ENCODE measurements at regions not wholly inside any gene's neighbourhood (a gene's known extent, or its start where the extent isn't known, plus 50 kb on each side); places are given as distances from the start of the nearest gene placed in this dataset.

- no peak overlapping the region for H3K27ac Mint-ChIP-seq (ENCODE audit: unreplicated experiment)
- DNase-seq, result no peak
- TF ChIP-seq, protein P1, sequence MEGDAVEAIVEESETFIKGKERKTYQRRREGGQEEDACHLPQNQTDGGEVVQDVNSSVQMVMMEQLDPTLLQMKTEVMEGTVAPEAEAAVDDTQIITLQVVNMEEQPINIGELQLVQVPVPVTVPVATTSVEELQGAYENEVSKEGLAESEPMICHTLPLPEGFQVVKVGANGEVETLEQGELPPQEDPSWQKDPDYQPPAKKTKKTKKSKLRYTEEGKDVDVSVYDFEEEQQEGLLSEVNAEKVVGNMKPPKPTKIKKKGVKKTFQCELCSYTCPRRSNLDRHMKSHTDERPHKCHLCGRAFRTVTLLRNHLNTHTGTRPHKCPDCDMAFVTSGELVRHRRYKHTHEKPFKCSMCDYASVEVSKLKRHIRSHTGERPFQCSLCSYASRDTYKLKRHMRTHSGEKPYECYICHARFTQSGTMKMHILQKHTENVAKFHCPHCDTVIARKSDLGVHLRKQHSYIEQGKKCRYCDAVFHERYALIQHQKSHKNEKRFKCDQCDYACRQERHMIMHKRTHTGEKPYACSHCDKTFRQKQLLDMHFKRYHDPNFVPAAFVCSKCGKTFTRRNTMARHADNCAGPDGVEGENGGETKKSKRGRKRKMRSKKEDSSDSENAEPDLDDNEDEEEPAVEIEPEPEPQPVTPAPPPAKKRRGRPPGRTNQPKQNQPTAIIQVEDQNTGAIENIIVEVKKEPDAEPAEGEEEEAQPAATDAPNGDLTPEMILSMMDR (IDR thresholded peaks at IDR 0.05; ENCODE audit: partially characterized antibody, unreplicated experiment), result no peak
- H3K4me3 Mint-ChIP-seq (ENCODE audit: unreplicated experiment), result no peak overlapping the region
- H3K27me3 Mint-ChIP-seq (ENCODE audit: unreplicated experiment), result peaks cover 2% of the 10 kb centered on the region
- H3K4me1 Mint-ChIP-seq (ENCODE audit: low read depth, unreplicated experiment), result no peaks in the 10 kb centered on the region
- no peaks in the 10 kb centered on the region for H3K36me3 Mint-ChIP-seq (ENCODE audit: unreplicated experiment)
- no peaks in the 10 kb centered on the region for H3K9me3 Mint-ChIP-seq (ENCODE audit: unreplicated experiment)
Observed at GRCh38 chr20:39865446-39865845, 823.6 kb downstream of the MAFB start.

- no peaks in the 10 kb centered on the region for H3K9me3 Mint-ChIP-seq (ENCODE audit: unreplicated experiment)
- TF ChIP-seq, protein P1 (IDR thresholded peaks at IDR 0.05; ENCODE audit: partially characterized antibody, unreplicated experiment), result no peak
- H3K4me1 Mint-ChIP-seq (ENCODE audit: low read depth, unreplicated experiment), result no peaks in the 10 kb centered on the region
- no peaks in the 10 kb centered on the region for H3K36me3 Mint-ChIP-seq (ENCODE audit: unreplicated experiment)
- no peak overlapping the region for H3K4me3 Mint-ChIP-seq (ENCODE audit: unreplicated experiment)
- DNase-seq, result no peak
- H3K27me3 Mint-ChIP-seq (ENCODE audit: unreplicated experiment), result peaks cover 2% of the 10 kb centered on the region
- H3K27ac Mint-ChIP-seq (ENCODE audit: unreplicated experiment), result no peak overlapping the region
Observed at GRCh38 chr20:39862470-39862891, 826.6 kb downstream of the MAFB start.

GRCh38 chr20:39861381-39861780 lies 827.7 kb downstream of the MAFB start:
- H3K4me3 Mint-ChIP-seq (ENCODE audit: unreplicated experiment), result no peak overlapping the region
- no peak for DNase-seq
- H3K27me3 Mint-ChIP-seq (ENCODE audit: unreplicated experiment), result no peaks in the 10 kb centered on the region
- H3K27ac Mint-ChIP-seq (ENCODE audit: unreplicated experiment), result no peak overlapping the region
- H3K9me3 Mint-ChIP-seq (ENCODE audit: unreplicated experiment), result no peaks in the 10 kb centered on the region
- TF ChIP-seq, protein P1 (IDR thresholded peaks at IDR 0.05; ENCODE audit: partially characterized antibody, unreplicated experiment), result no peak
- H3K36me3 Mint-ChIP-seq (ENCODE audit: unreplicated experiment), result no peaks in the 10 kb centered on the region
- H3K4me1 Mint-ChIP-seq (ENCODE audit: low read depth, unreplicated experiment), result no peaks in the 10 kb centered on the region

DNA sequence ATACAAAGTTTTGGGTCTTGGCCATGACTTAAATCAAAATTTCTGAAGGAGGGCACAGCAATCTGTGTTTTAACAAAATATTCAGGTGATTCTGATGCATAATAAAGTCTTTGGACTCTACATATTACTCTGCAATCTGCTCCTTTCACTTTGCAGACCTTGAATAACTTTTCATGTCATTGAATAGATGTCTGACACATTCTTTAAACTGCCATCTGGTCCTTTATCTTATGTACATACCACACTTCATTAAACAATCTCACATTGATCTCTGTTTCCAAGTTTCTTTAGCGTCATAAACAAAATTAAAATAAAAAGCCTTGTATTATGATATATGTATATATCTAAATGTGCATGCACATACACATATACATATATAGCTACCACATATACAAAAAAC lies 831.2 kb downstream of the MAFB start:
- Mint-ChIP-seq H3K27ac (ENCODE audit: unreplicated experiment) (no peak overlapping the region), H3K9me3 (ENCODE audit: unreplicated experiment) (no peaks in the 10 kb centered on the region), H3K4me3 (ENCODE audit: unreplicated experiment) (no peak overlapping the region), H3K4me1 (ENCODE audit: low read depth, unreplicated experiment) (peaks cover 3% of the 10 kb centered on the region), H3K36me3 (ENCODE audit: unreplicated experiment) (no peaks in the 10 kb centered on the region), H3K27me3 (ENCODE audit: unreplicated experiment) (no peaks in the 10 kb centered on the region)
- DNase-seq, result no peak
- TF ChIP-seq, protein P1 (IDR thresholded peaks at IDR 0.05; ENCODE audit: partially characterized antibody, unreplicated experiment), result no peak

- no peaks in the 10 kb centered on the region for H3K36me3 Mint-ChIP-seq (ENCODE audit: unreplicated experiment)
- H3K4me1 Mint-ChIP-seq (ENCODE audit: low read depth, unreplicated experiment), result peaks cover 3% of the 10 kb centered on the region
- H3K4me3 Mint-ChIP-seq (ENCODE audit: unreplicated experiment), result no peak overlapping the region
- no peaks in the 10 kb centered on the region for H3K9me3 Mint-ChIP-seq (ENCODE audit: unreplicated experiment)
- TF ChIP-seq, protein P1 (IDR thresholded peaks at IDR 0.05; ENCODE audit: partially characterized antibody, unreplicated experiment), result no peak
- DNase-seq, result no peak
- H3K27me3 Mint-ChIP-seq (ENCODE audit: unreplicated experiment), result no peaks in the 10 kb centered on the region
- H3K27ac Mint-ChIP-seq (ENCODE audit: unreplicated experiment), result no peak overlapping the region
Observed at GRCh38 chr20:39857187-39857586, 831.8 kb downstream of the MAFB start.

Data from glutamatergic neuron (in vitro differentiated cells).